Liver (tissue), 8 donors: ENCODE measurements at regions not wholly inside any gene's neighbourhood (a gene's known extent, or its start where the extent isn't known, plus 50 kb on each side); places are given as distances from the start of the nearest gene placed in this dataset.

Source experiments
- DNase-seq: peaks from one replicate; pipeline ENCODE4 v3.0.0-alpha.2; 2017; ENCODE audit warnings: low spot score
- H3K27ac ChIP-seq, 2 donors: one replicate each; pipeline ENCODE4 v1.7.0; 2013; ENCODE audit warnings: inconsistent platforms in 2 of 2, low read length in 2 of 2, control low read depth in 1 of 2, low read depth in 1 of 2, mild to moderate bottlenecking in 1 of 2
- H3K27me3 ChIP-seq, 4 donors: one replicate each; pipeline versions ENCODE4 v1.6.1 to v1.7.0; 2013; ENCODE audit warnings: low read length in 3 of 4, inconsistent platforms in 1 of 4, mild to moderate bottlenecking in 1 of 4, moderate library complexity in 1 of 4; ENCODE audit not compliant: control insufficient read depth in 4 of 4, insufficient read depth in 4 of 4
- H3K36me3 ChIP-seq, 4 donors: one replicate each; pipeline versions ENCODE4 v1.6.1 to v1.7.0; 2013; ENCODE audit warnings: low read length in 3 of 4, mild to moderate bottlenecking in 3 of 4, low read depth in 1 of 4, moderate library complexity in 1 of 4; ENCODE audit not compliant: control insufficient read depth in 4 of 4, insufficient read depth in 3 of 4
- H3K4me1 ChIP-seq, 4 donors: one replicate each; pipeline versions ENCODE4 v1.6.1 to v1.7.0; 2013; ENCODE audit warnings: low read length in 3 of 4, mild to moderate bottlenecking in 3 of 4, moderate library complexity in 1 of 4; ENCODE audit not compliant: control insufficient read depth in 4 of 4, insufficient read depth in 4 of 4
- H3K4me3 ChIP-seq, 3 donors: one replicate each; pipeline versions ENCODE4 v1.6.1 to v1.7.0; 2013; ENCODE audit warnings: low read length in 3 of 3, control low read depth in 1 of 3, low read depth in 1 of 3, mild to moderate bottlenecking in 1 of 3
- H3K9ac ChIP-seq, 2 donors: one replicate each; pipeline ENCODE4 v1.7.0; 2013; ENCODE audit warnings: low read length in 2 of 2, mild to moderate bottlenecking in 2 of 2, moderate library complexity in 2 of 2, control low read depth in 1 of 2, low read depth in 1 of 2
- H3K9me3 ChIP-seq, 4 donors: one replicate each; pipeline versions ENCODE4 v1.6.1 to v1.7.0; 2013; ENCODE audit warnings: low read length in 3 of 4; ENCODE audit not compliant: control insufficient read depth in 4 of 4
- EGR1 ChIP-seq, 2 donors: IDR thresholded peaks; 2 replicates each; pipeline ENCODE4 v1.6.1; 2016 to 2018; ENCODE audit warnings: antibody characterized with exemption in 2 of 2, low read depth in 2 of 2
- FOXA2 ChIP-seq: IDR thresholded peaks from 2 replicates; pipeline ENCODE4 v1.6.1; 2016; ENCODE audit warnings: antibody characterized with exemption
- GABPA ChIP-seq, 2 donors: IDR thresholded peaks in 1 of 2; conservative IDR thresholded peaks in 1 of 2; 2 replicates each; pipeline ENCODE4 v1.6.1; 2016; ENCODE audit warnings: antibody characterized with exemption in 2 of 2, mild to moderate bottlenecking in 1 of 2, moderate library complexity in 1 of 2
- HNF4A ChIP-seq, 2 donors: conservative IDR thresholded peaks; 2 replicates each; pipeline ENCODE4 v1.6.1; 2016; ENCODE audit warnings: antibody characterized with exemption in 2 of 2, mild to moderate bottlenecking in 2 of 2
- HNF4G ChIP-seq: IDR thresholded peaks from 2 replicates; pipeline ENCODE4 v1.6.1; 2016; ENCODE audit warnings: antibody characterized with exemption
- JUND ChIP-seq, 2 donors: IDR thresholded peaks; 2 replicates each; pipeline ENCODE4 v1.6.1; 2016; ENCODE audit warnings: antibody characterized with exemption in 2 of 2
- NR2F2 ChIP-seq: IDR thresholded peaks from 2 replicates; pipeline ENCODE4 v1.6.1; 2016; ENCODE audit warnings: antibody characterized with exemption
- RAD21 ChIP-seq, 2 donors: IDR thresholded peaks; 2 replicates each; pipeline ENCODE4 v1.6.1; 2016; ENCODE audit warnings: antibody characterized with exemption in 2 of 2, mild to moderate bottlenecking in 2 of 2
- RXRA ChIP-seq, 2 donors: IDR thresholded peaks; 2 replicates each; pipeline ENCODE4 v1.6.1; 2017 to 2018; ENCODE audit warnings: antibody characterized with exemption in 2 of 2, mild to moderate bottlenecking in 1 of 2
- SP1 ChIP-seq: IDR thresholded peaks from 2 replicates; pipeline ENCODE4 v1.6.1; 2018; ENCODE audit warnings: antibody characterized with exemption, mild to moderate bottlenecking
- TAF1 ChIP-seq: conservative IDR thresholded peaks from 2 replicates; pipeline ENCODE4 v1.6.1; 2016; ENCODE audit warnings: antibody characterized with exemption, mild to moderate bottlenecking
- YY1 ChIP-seq: IDR thresholded peaks from 2 replicates; pipeline ENCODE4 v1.6.1; 2016; ENCODE audit warnings: antibody characterized with exemption, mild to moderate bottlenecking
- WGBS: extraction: QIAGEN DNeasy Blood & Tissue Kit; methylation state at CpG from one replicate; pipeline ENCODE4 v1.1.7; 2013; 5-methylcytosine and 5-hydroxymethylcytosine counted together
- TF ChIP-seq, protein P1 (sequence below): IDR thresholded peaks from 2 replicates; pipeline ENCODE4 v1.6.1; 2016; ENCODE audit warnings: antibody characterized with exemption, mild to moderate bottlenecking
- TF ChIP-seq, protein P2 (sequence below): IDR thresholded peaks from 2 replicates; pipeline ENCODE4 v1.6.1; 2016; ENCODE audit warnings: antibody characterized with exemption
- TF ChIP-seq, protein P3 (sequence below): fragments of 150-350 bp; IDR thresholded peaks from 2 replicates; pipeline ENCODE4 v1.5.1; 2017; ENCODE audit warnings: improper control_type of control experiment, low read depth, low read length; ENCODE audit not compliant: missing input control
- TF ChIP-seq, protein P4 (sequence below): IDR thresholded peaks from 2 replicates; pipeline ENCODE4 v1.6.1; 2016; ENCODE audit warnings: antibody characterized with exemption
- donor health status: healthy.
- donor health status: healthy.
- donor health status: healthy.
- donor health status: healthy.
- donor health status: healthy.

DNA sequence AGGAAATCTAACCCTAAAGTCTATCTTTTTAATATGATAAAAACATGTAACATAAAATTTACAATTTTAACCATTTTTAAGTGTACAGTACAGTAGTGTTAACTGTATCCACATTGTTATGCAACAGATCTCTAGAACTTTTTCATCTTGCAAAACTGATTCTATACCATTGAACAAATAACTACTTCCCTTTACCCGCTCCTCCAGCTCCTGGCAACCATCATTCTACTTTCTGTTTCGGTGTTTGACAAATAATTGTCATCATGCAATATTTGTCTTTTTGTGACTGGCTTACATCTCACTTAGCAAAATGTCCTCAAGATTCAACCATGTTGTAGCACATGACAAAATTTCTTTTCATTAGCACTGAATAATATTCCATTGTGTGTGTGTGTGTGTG, 203.2 kb downstream of the SIM1 start:
- no peak for TF ChIP-seq TAF1
- TF ChIP-seq, protein P1, sequence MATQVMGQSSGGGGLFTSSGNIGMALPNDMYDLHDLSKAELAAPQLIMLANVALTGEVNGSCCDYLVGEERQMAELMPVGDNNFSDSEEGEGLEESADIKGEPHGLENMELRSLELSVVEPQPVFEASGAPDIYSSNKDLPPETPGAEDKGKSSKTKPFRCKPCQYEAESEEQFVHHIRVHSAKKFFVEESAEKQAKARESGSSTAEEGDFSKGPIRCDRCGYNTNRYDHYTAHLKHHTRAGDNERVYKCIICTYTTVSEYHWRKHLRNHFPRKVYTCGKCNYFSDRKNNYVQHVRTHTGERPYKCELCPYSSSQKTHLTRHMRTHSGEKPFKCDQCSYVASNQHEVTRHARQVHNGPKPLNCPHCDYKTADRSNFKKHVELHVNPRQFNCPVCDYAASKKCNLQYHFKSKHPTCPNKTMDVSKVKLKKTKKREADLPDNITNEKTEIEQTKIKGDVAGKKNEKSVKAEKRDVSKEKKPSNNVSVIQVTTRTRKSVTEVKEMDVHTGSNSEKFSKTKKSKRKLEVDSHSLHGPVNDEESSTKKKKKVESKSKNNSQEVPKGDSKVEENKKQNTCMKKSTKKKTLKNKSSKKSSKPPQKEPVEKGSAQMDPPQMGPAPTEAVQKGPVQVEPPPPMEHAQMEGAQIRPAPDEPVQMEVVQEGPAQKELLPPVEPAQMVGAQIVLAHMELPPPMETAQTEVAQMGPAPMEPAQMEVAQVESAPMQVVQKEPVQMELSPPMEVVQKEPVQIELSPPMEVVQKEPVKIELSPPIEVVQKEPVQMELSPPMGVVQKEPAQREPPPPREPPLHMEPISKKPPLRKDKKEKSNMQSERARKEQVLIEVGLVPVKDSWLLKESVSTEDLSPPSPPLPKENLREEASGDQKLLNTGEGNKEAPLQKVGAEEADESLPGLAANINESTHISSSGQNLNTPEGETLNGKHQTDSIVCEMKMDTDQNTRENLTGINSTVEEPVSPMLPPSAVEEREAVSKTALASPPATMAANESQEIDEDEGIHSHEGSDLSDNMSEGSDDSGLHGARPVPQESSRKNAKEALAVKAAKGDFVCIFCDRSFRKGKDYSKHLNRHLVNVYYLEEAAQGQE: no peak
- TF ChIP-seq GABPA (IDR thresholded peaks at IDR 0.05 in 1 of 2, conservative IDR thresholded peaks at IDR 0.05 in 1 of 2): no peak
- TF ChIP-seq RAD21 (IDR thresholded peaks at IDR 0.05): no peak
- no peak for TF ChIP-seq FOXA2
- TF ChIP-seq YY1: no peak
- TF ChIP-seq, protein P2, sequence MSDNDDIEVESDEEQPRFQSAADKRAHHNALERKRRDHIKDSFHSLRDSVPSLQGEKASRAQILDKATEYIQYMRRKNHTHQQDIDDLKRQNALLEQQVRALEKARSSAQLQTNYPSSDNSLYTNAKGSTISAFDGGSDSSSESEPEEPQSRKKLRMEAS: no peak
- TF ChIP-seq HNF4G: no peak
- Histone ChIP-seq H3K27ac (no peak overlapping the region), H3K27me3 (no peaks in the 10 kb centered on the region), H3K9ac (no peak overlapping the region), H3K36me3 (no peaks in the 10 kb centered on the region), H3K4me3 (no peak overlapping the region), H3K4me1 (no peaks in the 10 kb centered on the region), H3K9me3 (no peaks in the 10 kb centered on the region)
- 63% methylated on average over 2 of the region's 2 CpGs for WGBS
- DNase-seq: no peak

- TF ChIP-seq RXRA (IDR thresholded peaks at IDR 0.05) (no peak), NR2F2 (no peak), FOXA2 (no peak)
- TF ChIP-seq, protein P2: no peak
- Histone ChIP-seq H3K27me3 (no peaks in the 10 kb centered on the region), H3K27ac (no peak overlapping the region), H3K36me3 (no peaks in the 10 kb centered on the region), H3K9me3 (no peaks in the 10 kb centered on the region), H3K4me3 (no peak overlapping the region), H3K4me1 (no peaks in the 10 kb centered on the region), H3K9ac (no peak overlapping the region)
- no peak for DNase-seq
Measured at GRCh38 chr6:100260584-100260983, 204.1 kb downstream of the SIM1 start.

- Histone ChIP-seq H3K36me3 (no peaks in the 10 kb centered on the region), H3K27me3 (no peaks in the 10 kb centered on the region), H3K27ac (no peak overlapping the region), H3K4me3 (no peak overlapping the region), H3K4me1 (no peaks in the 10 kb centered on the region), H3K9me3 (no peaks in the 10 kb centered on the region), H3K9ac (no peak overlapping the region)
- 77% methylated on average over 3 of the region's 3 CpGs for WGBS
- DNase-seq: no peak
- TF ChIP-seq, protein P2: no peak
- TF ChIP-seq RAD21 (IDR thresholded peaks at IDR 0.05): no peak
- TF ChIP-seq, protein P1: no peak
- TF ChIP-seq, protein P3, sequence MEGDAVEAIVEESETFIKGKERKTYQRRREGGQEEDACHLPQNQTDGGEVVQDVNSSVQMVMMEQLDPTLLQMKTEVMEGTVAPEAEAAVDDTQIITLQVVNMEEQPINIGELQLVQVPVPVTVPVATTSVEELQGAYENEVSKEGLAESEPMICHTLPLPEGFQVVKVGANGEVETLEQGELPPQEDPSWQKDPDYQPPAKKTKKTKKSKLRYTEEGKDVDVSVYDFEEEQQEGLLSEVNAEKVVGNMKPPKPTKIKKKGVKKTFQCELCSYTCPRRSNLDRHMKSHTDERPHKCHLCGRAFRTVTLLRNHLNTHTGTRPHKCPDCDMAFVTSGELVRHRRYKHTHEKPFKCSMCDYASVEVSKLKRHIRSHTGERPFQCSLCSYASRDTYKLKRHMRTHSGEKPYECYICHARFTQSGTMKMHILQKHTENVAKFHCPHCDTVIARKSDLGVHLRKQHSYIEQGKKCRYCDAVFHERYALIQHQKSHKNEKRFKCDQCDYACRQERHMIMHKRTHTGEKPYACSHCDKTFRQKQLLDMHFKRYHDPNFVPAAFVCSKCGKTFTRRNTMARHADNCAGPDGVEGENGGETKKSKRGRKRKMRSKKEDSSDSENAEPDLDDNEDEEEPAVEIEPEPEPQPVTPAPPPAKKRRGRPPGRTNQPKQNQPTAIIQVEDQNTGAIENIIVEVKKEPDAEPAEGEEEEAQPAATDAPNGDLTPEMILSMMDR: no peak
- no peak for TF ChIP-seq JUND (IDR thresholded peaks at IDR 0.05)
- TF ChIP-seq, protein P4, sequence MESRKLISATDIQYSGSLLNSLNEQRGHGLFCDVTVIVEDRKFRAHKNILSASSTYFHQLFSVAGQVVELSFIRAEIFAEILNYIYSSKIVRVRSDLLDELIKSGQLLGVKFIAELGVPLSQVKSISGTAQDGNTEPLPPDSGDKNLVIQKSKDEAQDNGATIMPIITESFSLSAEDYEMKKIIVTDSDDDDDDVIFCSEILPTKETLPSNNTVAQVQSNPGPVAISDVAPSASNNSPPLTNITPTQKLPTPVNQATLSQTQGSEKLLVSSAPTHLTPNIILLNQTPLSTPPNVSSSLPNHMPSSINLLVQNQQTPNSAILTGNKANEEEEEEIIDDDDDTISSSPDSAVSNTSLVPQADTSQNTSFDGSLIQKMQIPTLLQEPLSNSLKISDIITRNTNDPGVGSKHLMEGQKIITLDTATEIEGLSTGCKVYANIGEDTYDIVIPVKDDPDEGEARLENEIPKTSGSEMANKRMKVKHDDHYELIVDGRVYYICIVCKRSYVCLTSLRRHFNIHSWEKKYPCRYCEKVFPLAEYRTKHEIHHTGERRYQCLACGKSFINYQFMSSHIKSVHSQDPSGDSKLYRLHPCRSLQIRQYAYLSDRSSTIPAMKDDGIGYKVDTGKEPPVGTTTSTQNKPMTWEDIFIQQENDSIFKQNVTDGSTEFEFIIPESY: no peak
- no peak for TF ChIP-seq HNF4A (conservative IDR thresholded peaks at IDR 0.05)
- no peak for TF ChIP-seq EGR1 (IDR thresholded peaks at IDR 0.05; ENCODE audit: low read depth in 2 of 2)
- TF ChIP-seq HNF4G: no peak
- TF ChIP-seq GABPA (IDR thresholded peaks at IDR 0.05 in 1 of 2, conservative IDR thresholded peaks at IDR 0.05 in 1 of 2): no peak
- no peak for TF ChIP-seq RXRA (IDR thresholded peaks at IDR 0.05)
- TF ChIP-seq SP1: no peak
Measured at GRCh38 chr6:100259865-100260264, 204.9 kb downstream of the SIM1 start.
